Glomerular visceral epithelial cell (primary cell): ENCODE measurements at regions not wholly inside any gene's neighbourhood (a gene's known extent, or its start where the extent isn't known, plus 50 kb on each side); places are given as distances from the start of the nearest gene placed in this dataset.

Experiments
- DNase-seq: peaks from one replicate; pipeline ENCODE4 v3.0.0-alpha.2; 2016; ENCODE audit errors: extremely low spot score

DNA sequence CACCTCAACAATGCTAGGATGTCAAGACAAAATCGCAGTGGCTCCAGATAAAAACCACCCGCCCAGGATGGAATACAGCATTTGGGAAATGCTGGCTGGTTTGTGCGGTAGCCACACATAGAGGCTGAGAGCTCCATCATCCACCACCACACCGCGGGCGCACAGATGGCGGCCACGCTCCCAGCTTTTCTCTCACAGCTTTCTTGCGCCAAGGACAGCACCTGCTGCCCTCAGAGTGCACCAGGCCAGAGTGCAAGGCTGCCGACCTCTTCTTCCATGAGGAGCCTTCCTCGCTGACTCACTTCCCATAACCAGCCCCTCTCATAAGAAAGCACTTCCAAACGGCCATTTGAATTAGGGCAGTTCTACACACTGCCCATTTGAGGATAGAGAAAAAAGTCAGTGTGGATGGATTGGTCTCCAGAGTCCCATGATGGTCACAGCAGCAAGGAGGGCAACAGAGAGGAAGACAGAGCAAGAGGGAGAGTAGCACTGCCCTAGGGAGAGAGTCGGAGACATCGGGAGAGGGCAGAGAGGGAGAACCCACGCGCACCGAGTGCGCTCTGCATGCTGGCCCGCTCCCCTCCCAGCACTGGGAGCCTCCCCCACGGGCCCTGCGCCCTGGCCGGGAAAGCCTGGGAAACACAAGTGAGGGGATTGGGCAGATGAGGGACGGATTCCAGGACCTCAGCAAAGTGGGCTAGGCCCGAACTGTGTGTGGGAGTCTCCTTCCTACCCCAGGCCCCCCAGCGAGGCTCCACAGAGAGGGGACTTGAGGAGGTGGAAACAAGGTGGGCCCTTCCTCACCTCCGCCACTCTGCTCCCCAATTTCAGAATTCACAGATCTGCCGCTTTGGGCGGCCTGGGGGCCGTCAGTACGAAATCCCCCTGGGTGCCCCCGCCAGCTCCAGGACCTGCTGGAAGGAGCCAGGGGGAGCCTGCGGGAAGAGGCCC, 156.9 kb downstream of the USP12 start:
- DNase-seq: no peak

DNA sequence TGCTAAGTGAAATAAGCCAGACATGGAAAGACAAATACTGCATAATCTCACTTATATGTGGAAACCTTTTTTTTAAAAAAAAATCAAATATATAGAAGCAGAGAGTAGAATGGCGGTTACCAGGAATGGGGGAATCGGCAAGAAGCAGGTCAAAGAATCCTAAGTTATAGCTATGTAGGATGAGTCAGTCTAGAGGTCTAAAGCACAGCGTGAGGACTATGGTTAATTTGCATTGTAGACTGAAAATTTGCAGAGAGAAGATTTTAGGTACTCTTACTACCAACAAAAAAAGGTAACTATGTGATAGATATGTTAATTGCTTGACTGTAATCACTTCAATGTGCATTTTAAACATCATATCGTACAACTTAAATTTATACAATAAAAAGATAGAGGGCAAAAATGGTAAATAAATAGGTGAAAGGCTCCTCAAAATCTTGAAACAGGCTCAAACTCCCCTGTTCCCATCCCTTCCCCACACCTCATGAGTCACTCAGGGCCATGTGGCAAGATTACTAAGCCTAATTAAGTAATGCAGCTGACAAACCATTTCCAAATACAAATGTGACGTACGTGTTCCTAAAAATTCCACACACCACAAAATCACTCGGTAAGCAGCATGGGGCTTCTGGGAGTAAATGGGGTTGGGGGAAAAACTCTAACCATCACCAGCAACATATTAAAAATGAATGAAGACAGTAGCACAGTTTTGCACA, 159.0 kb downstream of the USP12 start:
- DNase-seq: peak; percentile 9

DNA sequence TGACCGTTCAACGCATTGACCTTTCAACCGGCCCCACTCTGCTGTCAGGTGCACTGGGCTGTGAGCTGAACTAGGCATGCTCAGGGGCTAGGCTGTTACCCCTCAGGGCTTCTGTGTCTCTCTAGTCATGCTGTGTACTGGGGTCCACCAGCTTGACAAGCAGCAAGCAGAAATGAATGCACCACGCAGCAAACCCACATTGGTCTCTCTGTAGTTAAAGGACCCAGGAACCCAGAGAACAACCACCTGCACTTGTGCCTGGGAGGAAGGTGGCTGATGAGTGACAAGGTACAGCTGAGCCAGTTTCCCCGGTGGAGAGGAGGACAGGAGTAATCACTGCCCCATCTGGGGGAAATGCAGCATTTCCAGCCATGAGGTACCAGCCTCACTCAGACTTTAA, 159.9 kb downstream of the USP12 start:
- no peak for DNase-seq

DNA sequence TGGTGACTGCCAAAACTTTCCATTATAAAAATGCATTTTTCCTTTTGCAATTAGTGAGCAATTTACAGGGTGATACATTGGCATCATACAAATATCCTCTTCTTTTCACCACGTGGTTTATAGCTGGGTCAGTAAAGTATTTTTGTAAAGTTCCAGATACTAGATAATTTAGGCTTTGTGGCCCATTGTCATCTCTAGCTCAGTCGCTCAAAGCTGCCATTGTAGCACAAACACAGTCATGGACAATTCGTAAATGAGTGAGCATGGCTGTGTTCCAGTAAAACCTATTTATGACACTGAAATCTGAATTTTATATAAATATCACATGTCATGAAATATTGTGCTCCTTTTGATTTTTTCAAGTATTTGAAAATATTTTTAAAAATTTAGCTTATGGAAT, 162.9 kb downstream of the USP12 start:
- no peak for DNase-seq

DNA sequence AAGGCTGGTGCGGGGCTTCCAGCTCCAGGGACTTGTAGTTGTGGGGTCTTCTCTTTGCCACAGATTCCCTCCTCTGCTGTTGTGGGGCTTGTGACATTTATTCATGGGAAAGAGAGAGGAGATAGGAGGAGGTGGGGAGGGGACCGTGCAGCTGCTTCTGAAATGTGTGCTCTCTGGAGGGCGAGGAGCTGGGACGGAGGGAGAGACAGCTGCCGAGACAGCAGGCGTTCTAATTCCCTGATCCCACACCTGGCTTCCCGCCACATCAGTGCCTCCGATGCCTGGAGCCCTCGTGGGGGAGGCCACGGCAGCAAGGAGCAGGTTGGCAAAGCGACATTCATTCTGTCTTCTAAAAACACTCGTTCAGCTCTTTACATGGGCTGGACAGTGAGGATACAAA, 164.4 kb downstream of the USP12 start:
- DNase-seq: no peak

DNA sequence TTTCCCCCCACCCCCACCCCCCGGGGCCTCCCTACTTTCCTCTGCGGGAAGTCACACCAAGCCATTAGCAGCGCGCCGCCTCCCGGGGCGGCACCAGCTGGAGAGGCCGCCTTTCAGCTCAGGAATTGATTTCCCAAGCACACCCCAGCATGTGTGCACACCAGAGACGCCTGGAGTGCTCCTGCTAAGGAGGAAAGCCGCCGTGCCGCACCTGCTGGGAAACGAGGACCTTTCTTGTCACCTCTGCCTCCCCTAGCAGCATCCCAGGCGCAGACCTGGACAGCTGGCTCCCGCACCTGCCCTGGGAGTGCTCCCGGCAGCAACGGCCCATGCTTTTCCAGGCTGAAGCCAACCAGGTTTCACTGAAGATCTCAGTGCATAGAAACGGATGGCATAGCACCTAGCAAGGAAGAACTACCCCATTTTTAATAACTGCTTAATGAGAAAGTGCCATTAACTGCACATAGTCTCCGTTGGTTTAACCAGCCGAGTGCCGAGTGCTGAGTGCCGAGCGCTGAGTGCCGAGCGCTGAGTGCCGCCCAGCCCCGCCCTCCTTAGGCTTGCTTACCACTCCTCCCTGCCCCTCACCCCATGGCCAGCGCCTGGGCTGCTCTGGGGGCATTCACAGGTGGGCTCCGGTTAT, 165.0 kb downstream of the USP12 start:
- no peak for DNase-seq

DNA sequence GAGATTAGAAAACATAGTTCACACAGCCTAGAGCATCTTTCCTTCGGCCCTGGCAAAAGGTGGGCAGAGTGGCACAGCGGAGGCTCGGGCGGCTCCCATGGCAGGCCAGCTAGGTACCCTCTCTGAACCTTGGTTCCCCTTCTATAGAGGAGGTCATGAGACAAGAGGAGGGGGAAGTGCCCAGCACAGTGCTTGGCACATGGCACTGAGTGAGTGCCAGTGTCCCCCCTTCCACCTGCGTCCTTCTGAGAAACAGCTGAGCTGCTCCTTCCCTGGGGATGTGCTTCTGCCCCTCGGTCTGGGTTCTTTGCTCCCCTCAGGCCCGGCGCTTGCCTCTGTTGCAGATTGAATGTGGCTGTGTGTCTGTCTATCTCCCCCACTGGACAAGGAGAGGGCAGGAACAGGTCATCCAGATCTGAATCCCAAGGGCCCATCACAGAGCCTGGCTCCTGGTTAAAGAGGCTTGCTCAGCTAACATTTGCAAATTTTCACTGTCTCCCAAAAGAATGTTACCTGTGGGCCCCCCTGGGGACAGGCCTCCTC, 165.6 kb downstream of the USP12 start:
- no peak for DNase-seq

DNA sequence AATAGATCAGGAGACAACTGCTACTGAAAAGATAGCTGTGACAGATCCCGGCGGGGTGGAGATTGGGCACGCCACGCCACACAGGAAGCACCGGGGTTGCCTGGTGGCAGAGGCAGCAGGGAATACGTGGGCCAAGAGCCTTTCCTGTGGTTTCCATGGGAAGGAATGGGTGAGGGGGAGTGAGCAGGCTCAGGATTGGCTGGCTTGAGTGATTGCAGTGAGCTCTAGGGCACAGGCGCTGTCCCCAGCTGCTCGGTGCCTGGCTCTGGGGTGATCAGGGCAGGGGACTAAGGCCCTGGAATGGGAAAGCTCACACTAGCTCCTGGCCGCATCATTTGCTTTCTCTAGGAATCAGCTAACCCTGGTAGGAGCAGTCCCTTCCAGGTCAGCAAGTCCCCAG, 166.1 kb downstream of the USP12 start:
- DNase-seq: no peak

DNA sequence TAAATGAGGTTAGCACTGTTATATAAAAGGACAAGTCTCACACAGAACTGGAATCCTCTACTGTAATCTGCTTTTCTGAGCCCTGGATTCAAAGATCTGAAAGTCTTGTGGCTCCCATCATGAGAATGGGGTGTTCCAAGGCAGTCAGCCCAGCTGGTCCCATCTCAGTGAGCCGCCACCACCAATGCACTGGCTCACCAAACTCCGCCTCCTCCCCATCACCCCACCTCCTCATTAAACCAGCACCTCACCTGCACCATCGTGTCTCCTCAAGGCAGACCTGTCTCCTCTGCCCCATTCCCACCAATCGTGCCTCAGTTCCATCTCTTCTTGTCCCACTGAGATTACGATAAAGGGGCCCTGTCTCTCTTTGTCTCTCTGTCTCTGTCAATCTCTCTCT, 166.7 kb downstream of the USP12 start:
- DNase-seq: no peak

DNA sequence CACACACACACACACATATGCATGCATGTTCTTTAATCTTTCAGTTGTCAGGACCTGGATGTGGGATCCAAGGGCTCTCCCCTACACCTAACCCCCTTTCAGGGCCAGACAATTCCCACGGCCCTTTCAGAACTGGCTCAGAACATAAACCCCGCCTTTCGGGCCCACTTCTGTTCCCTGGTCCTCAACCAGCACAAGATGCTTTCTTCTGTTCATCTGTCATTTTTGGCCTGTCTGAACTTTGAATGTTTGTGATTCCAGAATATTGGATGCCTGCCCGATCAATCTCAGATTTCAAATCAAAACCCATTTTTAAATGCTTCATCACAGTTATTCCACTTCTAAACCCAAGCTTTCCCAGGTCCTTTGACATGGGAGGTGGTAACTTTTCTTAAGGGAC, 167.3 kb downstream of the USP12 start:
- DNase-seq: no peak

DNA sequence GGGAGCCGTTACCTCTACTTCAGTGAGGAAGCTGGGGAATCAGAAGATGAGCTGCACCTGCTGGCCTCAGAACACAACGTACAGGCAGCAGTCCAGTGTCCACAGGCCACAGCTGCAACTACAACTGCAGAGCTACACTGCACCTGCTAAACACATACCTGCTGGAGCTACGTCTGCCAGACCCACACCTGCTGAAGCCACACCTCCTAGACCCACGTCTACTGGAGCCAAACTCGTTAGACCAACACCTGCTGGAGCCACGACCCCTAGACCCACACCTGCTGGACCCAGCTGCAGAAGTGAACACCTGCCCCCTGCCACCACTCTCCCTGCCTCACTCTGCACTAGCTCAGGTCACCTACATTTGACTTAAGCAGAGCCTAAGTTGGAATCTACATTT, 169.9 kb downstream of the USP12 start:
- DNase-seq: no peak

DNA sequence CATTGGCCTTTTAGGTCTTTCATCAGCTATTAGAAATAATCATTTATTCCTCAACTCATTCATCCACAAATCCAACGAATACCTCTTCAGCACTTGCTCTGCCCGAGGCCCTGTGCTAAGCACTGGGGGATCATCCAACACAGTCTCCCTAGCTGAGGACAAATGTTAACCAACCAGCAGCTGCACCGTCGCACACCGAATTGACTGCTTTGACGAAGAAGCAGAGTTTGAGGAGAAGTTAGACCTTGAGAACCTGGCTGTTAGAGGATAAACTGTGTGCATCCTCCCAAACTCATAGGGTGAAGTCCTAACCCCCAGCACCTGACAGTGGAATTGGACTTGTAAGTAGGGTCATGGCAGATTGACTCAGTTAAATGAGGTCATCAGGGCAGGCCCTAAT, 170.9 kb downstream of the USP12 start:
- no peak for DNase-seq

DNA sequence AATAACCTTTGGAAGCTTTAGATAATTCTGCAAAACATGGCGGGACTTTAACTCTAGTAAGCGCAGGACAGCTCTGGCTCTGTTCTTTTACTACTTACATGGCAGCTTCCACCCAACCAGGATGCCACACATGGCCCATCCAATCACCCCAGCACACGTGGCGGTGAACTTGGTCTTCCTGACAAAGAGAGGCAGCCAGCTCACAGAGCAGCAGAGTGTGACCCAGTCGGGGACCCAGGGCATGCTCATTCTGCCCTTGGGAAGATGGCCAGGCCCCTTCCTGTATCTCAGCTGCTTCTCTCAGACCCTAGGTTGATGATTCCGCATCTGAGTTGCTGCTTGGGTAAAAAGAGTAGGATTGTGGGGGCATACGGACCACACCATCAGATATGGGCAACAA, 172.1 kb downstream of the USP12 start:
- DNase-seq: no peak

DNA sequence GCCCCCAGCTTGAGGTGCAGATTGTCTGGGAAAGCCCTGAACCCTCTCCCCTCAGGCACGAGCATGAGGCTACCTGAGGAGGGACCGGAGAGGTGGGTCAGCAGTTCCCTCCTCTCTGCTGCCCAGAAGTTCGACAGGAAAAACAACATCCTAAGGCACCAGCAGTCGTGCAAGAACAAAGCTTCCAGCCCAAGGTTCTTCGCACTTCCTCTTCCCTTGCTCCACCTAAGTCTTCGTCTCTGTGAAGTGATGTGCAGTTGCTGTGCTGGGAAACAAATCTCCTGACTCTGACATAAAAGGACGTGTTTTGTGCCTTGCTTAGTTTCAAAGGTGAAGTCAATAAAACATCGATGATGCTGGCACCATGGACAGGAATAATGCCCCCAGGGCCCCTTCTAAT, 173.3 kb downstream of the USP12 start:
- no peak for DNase-seq

DNA sequence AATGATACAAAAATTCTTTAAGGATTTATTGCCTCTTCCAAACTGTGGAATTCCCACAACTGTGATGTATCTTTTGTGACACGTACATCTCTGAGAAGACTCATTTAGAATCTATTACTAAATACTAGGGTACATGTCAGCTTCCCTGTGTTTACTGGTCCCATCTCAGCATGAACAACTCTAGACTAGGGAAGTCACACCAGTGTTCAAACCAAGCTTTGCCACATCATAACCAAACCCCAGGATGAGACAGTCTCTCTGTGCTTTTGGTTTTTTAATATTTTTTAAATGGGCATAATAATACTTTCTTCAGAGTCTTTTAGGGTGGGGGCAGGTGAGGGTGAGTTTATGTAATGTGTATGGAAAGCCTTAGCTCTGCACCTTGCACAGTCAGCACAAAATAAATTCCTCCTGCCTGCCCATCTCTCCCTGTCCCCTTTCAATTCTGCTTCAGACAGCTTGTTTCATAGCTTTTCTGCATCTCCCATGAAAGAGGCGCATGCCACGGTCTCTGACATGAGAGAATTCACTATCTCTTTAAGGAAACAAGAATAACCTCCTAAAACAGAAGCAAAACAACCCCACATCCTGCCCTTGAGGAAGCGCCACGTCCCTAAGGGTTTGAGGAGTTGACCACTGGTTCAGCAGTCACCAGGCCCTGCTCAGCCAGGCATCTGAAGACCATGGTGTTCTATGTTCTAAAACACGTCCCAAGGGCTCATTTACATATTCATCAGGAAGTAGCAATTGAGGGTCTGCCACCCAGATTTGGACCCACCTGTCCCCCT, 174.5 kb downstream of the USP12 start:
- no peak for DNase-seq

DNA sequence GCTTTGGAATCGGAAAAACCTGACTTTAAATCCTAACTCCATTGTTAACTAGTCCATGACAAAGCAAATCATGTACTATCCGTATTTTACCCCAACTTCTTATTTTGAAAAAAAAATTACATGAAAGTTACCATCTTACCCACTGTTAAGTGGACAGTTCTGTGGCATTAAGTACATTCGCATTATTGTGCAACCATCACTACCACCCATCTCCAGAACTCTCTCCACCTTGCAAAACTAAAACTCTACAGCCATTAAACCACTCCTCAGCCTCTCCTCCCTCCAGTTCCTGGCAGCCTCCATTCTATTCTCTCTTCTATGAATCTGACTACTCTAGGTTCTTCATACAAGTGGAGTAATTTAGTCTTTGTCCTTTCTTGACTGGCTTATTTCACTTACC, 176.5 kb downstream of the USP12 start:
- no peak for DNase-seq

DNA sequence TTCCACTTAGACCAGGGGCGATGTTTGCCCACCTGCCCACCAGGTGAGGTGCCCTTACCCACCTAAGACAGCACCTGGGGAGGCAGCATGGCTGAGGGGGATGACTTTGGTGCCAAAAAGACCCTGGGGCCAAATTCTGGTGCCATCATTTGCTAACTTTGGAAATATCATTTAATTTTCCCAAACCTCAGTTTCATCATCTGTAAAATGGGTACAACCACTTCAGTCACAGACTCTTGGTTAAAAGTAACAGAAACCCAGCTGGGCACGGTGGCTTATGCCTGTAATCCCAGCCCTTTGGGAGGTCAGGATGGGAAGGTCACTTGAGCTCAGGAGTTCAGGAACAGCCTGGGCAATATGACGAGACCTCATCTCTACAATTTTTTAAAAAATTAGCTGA, 177.8 kb downstream of the USP12 start:
- DNase-seq: no peak

DNA sequence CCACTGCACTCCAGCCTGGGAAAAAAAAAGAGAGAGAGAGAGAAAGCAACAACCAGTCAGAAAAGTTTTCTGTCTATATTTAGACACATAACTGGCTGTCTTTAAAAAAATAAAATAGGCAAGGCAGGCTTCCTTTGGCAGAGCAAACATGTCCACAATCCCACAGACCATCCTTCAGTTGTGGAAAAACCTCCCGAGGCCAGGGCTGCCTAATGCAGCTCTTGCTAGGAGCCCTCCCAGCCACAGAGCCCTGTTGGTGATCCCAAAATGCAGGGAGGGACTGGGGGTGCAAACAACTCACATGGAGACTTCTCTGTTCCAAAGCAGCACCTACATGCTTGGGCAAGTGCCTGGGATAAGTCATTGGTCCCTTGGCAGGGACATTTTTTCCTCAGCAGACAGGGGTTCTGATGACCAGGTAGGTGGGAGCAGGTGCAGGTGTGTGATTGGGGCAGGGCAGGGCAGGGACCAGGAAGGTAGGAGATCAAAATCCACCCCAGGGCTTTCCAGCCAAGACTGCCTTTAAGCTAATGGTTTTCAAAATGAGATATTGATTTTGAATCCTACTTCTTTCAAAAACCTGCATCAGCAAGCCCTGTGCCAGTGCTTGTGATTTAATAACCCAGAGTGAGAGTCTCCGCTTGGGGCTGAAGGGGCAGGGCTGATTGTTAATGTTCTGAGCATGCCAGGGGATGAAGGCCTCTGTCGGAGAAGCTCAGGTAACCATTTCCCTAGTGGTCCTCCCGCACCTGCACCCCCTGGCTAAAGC, 178.5 kb downstream of the USP12 start:
- no peak for DNase-seq

DNA sequence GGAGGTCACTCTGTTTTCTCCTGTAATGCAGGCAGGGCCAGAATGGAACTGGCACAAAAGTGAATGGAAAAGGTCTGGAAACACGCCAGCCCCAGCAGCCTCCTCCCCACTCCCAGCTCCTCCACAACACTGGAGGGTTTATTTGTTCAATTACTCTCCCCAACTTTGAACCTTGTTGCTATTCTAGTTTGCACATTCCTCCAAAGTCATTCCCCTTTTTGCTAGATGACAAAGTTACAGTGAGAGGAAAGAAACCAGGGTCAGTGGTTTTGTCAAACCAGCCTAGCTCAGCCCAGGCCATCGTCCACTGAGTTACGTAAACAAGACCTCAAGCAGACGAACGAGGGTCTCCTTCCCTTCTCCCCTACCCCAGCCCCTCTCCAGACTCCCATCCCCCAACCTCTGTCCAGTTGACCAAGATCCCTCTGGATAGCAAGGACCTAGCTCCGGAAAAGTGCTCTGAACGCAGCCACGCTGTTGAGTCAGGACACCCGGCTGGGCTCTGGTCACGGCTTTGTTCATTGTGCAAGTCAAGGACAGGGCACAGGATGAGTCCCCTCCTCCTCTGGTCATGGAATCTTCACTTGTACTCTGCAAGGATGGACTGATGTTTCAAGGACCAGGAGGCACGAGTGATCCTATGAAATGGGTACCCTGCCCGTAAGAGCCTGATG, 180.0 kb downstream of the USP12 start:
- DNase-seq: no peak

DNA sequence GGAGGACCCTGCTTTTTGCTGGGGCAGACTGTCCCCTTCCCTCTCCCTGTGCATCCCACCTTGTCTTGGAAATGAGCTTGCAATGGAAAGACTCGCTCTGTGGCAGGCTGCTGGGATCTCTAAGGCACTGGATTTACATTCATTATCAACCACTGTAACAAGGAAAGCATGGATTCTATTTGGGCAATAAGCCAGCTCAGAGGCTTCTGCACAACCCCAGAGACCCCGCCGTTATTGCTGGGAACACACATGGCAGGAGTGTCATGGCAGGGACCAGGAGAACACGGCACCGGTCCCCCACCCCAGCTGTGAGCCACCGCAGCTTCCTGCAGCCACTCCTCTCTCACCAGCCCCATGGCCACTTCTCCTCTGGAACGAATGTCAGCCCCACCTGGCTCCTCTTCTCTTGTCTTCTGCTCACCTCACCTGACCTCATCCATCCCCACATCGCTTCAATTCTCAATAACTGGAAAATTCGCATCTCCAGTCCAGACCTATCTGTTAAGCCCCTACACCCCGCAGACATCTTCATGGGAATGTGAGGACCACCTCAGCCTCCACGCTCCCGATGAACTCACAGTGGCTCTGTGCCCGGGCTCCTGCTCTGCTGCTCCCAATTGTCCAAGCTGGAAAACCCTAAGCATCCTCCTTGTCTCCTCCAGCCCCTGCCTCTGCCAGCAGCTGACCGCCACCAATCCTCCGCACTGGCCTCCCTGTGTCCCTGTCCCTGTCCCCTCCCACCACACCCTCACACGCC, 181.5 kb downstream of the USP12 start:
- no peak for DNase-seq
